T-helper 2 cell treated with Interferon-gamma antibody and Interleukin-4, amounts not matched to agents 5 μg/mL and 100 μg/mL, for 36 hours (primary cell): ENCODE measurements at regions not wholly inside any gene's neighbourhood (a gene's known extent, or its start where the extent isn't known, plus 50 kb on each side); places are given as distances from the start of the nearest gene placed in this dataset.

Experiments
- DNase-seq: peaks from one replicate; pipeline ENCODE4 v3.0.0; 2021; ENCODE audit warnings: low spot score
- H3K27ac Mint-ChIP-seq: one replicate; pipeline ENCODE4 v1.8.0; 2021; ENCODE audit warnings: mild to moderate bottlenecking, mixed read lengths
- H3K27me3 Mint-ChIP-seq: one replicate; pipeline ENCODE4 v1.8.0; 2021; ENCODE audit warnings: low read depth, mixed read lengths
- H3K36me3 Mint-ChIP-seq: one replicate; pipeline ENCODE4 v1.8.0; 2021; ENCODE audit warnings: low read depth, mixed read lengths
- H3K4me1 Mint-ChIP-seq: one replicate; pipeline ENCODE4 v1.8.0; 2021; ENCODE audit warnings: low read depth, mixed read lengths
- H3K4me3 Mint-ChIP-seq: one replicate; pipeline ENCODE4 v1.8.0; 2022; ENCODE audit warnings: mild to moderate bottlenecking, moderate library complexity, mixed read lengths
- H3K9me3 Mint-ChIP-seq: one replicate; pipeline ENCODE4 v1.8.0; 2021; ENCODE audit warnings: mixed read lengths

DNA sequence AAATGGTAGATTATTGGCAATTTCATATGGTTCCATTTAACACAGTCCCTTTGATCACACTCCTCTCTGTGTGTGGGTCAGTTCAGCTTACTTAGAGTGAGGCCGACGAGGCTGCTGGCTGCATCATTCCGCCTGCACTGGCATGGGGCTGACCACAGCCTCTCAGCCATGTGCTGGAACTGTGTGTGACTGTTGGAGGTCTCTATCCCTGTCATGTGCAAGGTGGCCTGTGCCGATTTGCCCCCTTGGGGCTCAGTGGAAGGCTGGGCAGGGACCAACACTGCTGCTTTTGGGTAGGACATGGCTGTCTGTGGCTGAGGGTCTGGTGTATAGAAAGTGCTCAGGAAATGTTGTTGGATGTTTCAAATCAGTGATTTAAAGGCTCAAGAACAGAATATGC lies 454.0 kb upstream of the HS6ST1 start:
- Mint-ChIP-seq H3K36me3 (no peaks in the 10 kb centered on the region), H3K9me3 (no peaks in the 10 kb centered on the region), H3K4me1 (no peaks in the 10 kb centered on the region), H3K4me3 (no peak overlapping the region), H3K27me3 (no peaks in the 10 kb centered on the region), H3K27ac (no peak overlapping the region)
- no peak for DNase-seq

DNA sequence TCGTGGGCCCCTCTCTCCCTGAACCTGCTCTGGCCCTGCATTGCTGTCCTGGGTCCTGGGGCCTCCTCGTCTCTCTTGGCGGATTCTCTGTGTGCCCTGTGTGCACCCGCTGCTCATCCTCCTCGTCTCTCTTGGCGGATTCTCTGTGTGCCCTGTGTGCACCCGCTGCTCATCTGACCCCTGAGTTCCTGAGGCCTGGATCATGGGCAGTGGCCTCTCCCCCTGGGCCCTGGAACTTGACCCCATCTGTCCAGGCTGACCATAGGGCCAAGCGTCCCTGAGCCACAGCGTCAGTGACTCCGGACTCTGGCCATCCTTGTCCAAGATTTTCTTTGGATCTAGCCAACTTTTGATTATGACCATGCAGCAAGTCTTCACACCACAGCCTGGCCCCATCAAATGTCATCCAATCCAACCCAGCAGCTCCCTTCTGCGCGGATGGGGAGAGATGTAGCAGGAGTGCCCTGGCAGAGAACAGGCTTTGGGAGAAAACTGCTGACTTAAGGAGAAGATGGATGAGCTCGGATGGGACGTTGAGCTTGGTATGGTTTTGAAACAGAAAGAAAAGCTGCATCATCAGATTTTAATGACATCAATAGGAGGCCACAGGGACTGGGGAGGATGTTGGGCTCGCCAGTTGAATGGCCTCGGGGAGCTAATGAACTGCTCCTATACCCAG lies 455.1 kb upstream of the HS6ST1 start:
- no peaks in the 10 kb centered on the region for H3K27me3 Mint-ChIP-seq
- no peak overlapping the region for H3K27ac Mint-ChIP-seq
- H3K9me3 Mint-ChIP-seq = no peaks in the 10 kb centered on the region
- H3K4me1 Mint-ChIP-seq = no peaks in the 10 kb centered on the region
- H3K4me3 Mint-ChIP-seq = no peak overlapping the region
- no peak for DNase-seq
- H3K36me3 Mint-ChIP-seq = no peaks in the 10 kb centered on the region

DNA sequence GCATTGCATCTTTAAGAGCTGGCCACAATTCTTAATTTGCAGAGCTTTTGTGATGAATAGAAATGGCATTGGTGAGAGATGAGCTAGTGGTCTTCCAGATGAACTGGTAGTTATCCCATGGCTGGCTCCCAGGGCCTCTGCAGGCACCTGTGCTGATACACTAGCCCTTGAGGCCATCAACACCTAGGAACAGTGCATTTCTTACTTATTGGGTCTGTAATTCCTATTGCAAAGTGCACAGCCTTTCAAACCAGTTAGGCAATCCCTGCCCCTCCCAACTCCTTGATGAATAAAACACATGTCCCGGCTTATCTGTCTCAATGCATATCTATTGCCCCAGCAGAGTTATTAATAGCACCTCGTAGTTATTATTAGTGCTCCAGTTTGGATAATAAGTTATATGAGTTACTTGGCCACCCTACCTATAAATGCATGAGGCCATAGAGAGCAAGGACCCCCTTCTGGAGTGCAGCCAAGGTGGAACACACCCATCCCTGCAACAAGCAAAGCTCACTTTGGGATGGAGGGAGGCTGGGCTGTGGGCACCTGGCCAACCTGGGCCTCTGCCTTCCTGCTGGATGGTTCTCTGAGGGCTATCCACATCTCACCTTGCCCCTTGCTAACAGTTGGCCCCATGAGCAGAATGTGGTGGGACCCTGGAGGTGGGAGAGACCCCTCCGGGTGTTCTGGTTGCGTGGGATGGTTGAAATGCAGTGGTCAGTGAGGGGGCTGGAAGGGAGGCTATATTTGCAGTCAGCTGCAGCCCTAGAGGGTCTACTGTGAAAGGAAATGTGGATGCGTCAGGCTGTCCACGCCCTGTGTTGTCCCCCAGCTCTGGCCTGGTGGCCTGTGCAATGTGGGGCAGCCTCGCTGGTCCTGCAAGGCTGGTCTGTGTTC lies 455.9 kb upstream of the HS6ST1 start:
- Mint-ChIP-seq H3K4me3 (no peak overlapping the region), H3K4me1 (no peaks in the 10 kb centered on the region), H3K36me3 (no peaks in the 10 kb centered on the region), H3K9me3 (no peaks in the 10 kb centered on the region), H3K27ac (no peak overlapping the region), H3K27me3 (no peaks in the 10 kb centered on the region)
- DNase-seq = no peak

DNA sequence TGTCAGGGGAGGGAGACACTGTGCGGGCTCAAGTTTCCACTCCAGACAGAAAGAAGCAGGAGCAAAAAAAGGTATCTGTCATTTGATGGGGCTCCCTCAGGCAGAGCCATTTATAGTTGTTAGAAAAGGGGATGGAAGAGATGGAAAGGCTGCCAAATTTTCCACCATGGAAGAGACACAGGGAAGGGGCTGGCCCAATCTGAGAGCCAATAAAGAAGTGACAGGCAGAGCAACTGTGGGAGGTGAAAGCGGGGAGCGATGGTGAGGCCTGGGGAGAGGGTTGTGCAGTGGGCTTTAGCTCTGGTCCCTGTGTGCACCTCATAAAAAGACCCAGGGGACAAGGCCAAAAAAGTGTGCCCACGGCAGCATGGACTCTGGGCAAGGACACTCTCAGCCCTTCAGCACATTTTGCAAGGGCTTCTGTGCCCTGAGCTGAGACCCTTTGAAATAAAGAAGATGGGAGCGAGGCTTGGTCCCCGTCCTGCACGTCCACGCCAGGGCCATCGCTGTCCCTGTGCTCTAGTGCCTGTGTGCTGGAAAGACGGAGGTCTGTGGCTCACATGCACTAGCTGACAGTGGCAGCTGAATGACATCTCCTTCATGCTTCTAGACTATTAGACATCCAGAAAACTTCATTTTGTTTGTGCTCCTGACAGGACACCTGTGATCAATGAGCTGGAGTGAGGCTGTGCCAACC lies 456.7 kb upstream of the HS6ST1 start:
- Mint-ChIP-seq H3K27ac (no peak overlapping the region), H3K27me3 (no peaks in the 10 kb centered on the region), H3K4me3 (no peak overlapping the region), H3K4me1 (no peaks in the 10 kb centered on the region), H3K36me3 (no peaks in the 10 kb centered on the region), H3K9me3 (no peaks in the 10 kb centered on the region)
- no peak for DNase-seq

DNA sequence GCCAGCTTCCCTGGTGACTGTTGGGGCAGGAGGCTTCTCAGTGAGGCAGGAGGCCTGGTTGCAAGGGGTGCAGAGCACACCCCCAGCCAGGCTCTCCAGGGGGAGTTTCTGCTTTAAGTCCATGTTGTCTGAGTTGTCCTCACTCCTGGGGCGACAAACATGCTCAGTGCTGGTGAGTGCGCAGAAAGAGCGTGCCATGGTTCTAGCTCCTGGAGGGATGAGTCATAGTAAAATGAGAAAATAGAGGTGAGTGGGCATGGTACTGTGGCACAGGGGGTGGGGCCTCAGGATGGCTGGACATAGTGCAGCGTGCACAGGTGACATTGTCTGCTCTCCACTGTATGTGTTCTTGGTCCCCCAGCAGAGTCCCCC lies 457.2 kb upstream of the HS6ST1 start:
- no peaks in the 10 kb centered on the region for H3K9me3 Mint-ChIP-seq
- no peak overlapping the region for H3K27ac Mint-ChIP-seq
- no peaks in the 10 kb centered on the region for H3K27me3 Mint-ChIP-seq

DNA sequence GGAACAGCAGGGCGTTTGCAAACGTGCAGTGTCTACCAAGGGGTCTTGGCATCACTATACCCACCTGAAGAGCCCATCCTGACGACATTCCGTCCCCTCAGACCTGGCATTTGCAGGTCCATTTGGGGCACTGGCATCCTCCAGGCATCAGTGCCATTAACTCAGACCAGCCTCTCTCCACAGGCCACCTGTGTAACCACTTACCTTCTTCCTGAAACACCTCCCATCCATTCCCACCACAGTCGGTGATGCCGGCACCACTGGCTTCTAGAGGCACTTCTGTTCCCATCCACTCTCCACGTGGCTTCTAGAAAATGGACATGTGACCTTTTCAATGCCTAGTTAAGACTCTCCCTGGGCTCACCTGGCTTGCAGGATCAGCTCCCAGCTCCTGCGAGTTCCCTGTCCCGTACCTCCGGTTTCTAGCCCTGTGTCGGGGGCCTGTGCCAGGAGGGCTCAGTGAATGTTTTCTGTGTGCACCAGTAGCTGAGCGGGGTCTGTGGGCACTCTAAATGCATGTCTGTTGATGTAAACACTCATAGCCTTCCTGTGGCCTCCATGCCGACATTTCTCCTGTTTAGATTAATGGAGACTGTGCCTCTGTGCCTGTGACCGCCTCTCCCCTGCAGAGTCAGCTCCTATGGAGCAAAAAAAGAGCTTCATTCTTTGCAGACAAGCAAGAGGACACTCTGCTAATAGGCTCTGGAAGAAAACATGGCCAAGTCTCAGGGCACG lies 458.0 kb upstream of the HS6ST1 start:
- Mint-ChIP-seq H3K4me3 (no peak overlapping the region), H3K9me3 (no peaks in the 10 kb centered on the region), H3K4me1 (no peaks in the 10 kb centered on the region), H3K36me3 (no peaks in the 10 kb centered on the region), H3K27me3 (no peaks in the 10 kb centered on the region), H3K27ac (no peak overlapping the region)
- no peak for DNase-seq

More for the DNA sequence above, 457.2 kb upstream of the HS6ST1 start:
- Mint-ChIP-seq H3K36me3 (no peaks in the 10 kb centered on the region), H3K4me3 (no peak overlapping the region), H3K4me1 (no peaks in the 10 kb centered on the region)
- DNase-seq = no peak

DNA sequence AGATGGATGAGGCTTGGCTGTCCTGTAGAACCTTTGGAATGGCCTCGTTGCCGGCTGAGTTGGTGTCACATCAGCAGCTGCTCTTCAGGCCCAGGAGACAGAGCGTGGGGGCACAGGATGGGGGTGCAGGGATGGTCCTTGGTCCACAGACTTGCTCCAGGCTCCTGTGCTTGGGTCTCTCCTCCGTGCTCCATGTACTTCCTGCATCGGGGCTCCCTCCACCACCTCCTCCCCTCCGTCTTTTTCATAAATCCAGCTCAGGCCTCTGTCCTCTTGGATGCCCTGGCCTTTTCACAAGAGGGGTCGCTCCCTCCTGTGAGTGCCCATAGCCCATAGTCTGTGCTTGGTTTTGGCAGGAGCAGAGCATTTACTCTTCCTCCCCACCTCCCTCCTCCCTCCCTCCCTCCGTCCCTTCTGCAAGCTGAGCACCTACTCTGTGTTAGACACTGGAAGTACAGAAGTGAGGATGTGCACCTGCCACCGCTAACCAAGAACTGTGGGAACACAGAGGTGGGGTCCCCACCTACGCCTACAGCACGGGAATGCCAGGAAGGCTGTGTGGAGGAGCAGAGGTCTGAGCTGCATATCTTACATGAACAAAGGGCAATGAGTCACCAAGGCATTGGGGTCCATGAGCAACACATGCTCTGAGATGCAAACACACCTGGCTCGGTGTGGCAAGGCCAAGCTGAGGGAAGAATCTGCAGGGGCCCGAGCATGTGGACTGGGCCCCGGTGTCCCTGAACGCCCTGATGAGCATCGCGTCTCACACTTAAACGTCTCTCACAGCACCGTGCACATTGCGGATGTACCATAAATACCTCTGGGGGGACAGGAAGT lies 458.7 kb upstream of the HS6ST1 start:
- Mint-ChIP-seq H3K4me1 (no peaks in the 10 kb centered on the region), H3K36me3 (no peaks in the 10 kb centered on the region), H3K27ac (no peak overlapping the region), H3K27me3 (no peaks in the 10 kb centered on the region), H3K4me3 (no peak overlapping the region), H3K9me3 (no peaks in the 10 kb centered on the region)
- DNase-seq = no peak

DNA sequence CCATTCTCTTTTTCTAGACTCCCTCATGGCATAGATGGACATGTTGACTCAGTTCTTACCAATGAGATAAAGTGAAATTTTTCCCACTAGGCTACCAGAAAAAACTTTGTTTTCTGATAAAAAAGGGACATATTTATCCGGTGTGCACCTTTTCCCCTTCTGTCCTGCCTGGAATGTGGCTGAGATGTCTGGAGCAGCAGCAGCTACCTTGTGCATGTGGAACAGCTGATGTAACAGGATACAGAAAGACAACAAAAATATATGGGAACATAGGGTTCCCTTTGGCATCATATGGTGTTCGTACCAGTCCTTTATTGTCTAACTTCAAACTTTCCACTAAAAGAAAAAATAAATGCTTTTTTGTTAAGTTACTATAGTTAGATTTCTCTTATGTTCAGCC lies 460.2 kb upstream of the HS6ST1 start:
- Mint-ChIP-seq H3K4me3 (no peak overlapping the region), H3K36me3 (no peaks in the 10 kb centered on the region), H3K27me3 (no peaks in the 10 kb centered on the region), H3K9me3 (no peaks in the 10 kb centered on the region), H3K4me1 (no peaks in the 10 kb centered on the region), H3K27ac (no peak overlapping the region)
- DNase-seq = no peak

DNA sequence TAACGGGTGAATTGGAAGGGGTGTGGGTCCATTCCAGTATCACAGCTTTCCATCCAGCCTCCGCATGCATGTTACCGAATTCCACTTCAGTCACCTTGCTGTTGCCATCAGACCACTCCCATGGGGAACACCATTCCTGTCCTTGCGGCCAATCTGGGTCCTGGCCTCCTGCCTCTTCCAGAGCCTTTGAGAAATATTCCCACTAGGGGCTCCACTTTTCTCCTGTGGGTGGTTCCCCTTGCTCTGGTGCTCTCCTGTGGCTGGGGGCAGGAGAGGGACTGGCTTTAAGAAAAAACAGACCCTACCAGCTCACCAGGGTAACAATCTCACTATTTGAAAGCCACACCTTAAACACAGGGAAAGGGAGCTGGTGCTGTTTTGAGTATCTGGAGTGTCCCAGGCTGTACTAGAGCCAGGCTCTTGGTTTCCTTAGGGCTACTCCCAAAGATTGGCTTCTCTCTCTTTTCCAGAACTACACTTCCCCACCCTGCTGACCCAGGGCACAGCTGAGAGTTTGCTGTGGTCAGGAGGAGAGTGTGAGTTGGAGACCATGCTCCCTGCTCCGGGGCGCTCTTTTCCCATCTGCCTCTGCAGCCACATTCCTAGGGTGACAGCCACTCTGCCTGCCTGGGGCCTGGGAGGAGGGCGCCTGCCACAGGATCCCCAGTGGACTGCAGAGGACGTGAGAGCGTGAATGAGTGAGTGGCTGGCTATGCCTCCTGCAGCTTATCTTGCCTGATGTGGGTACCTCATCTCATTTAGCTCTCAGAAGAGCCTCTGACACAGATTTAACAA lies 460.8 kb upstream of the HS6ST1 start:
- H3K36me3 Mint-ChIP-seq = no peaks in the 10 kb centered on the region
- no peak overlapping the region for H3K27ac Mint-ChIP-seq
- DNase-seq = no peak
- no peaks in the 10 kb centered on the region for H3K27me3 Mint-ChIP-seq
- H3K9me3 Mint-ChIP-seq = no peaks in the 10 kb centered on the region
- no peak overlapping the region for H3K4me3 Mint-ChIP-seq
- no peaks in the 10 kb centered on the region for H3K4me1 Mint-ChIP-seq

DNA sequence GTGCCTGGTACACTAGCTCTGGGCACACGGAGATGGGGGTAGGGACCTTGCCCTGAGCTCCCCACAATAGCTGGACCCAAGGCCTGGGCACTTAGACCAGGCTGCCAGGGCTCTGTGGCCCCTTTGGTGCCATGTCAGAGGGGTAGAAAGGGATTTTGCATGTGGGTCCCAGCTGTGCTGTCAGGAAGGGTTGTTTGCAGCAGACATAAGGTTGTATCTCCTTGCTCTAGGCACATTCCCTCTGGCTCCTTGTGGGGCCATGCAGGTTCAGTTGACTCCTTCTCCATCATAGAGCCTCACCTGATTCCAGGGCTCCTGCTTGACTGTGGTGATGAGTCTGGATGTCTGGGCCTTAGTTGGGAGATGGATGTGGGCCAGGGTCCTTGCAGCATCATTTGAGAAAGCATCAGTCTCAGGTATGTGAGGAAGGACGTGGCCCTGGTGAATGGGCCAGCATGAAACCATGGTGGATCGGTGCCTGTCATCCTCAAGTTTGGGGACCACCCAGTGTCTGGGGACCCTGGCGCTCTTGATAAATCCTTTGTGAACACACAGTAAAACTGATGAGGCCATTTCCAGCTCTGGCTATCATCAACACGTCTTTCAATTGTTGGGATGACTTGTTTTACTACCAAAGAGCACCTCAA lies 461.9 kb upstream of the HS6ST1 start:
- Mint-ChIP-seq H3K36me3 (no peaks in the 10 kb centered on the region), H3K4me3 (no peak overlapping the region), H3K9me3 (no peaks in the 10 kb centered on the region), H3K27ac (no peak overlapping the region), H3K4me1 (no peaks in the 10 kb centered on the region), H3K27me3 (no peaks in the 10 kb centered on the region)
- DNase-seq = no peak

DNA sequence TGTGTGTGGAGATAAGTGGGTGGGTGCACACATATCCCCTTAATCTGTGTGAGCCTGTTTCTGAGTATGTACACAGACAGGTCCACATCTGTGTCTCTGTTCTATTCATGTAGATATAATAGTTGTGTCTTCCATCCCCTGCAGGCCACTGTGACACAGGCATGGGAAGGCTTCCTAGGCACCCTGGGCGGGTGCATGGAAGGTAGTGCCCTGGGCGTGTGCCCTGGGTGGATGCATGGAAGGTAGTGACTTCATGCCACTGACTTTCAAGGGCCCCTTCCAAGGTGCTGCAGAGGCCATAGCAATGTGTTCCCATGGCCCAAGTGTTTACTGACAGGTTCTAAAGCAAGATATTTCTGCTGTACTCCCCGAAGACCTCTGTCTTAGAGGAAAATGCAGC lies 462.5 kb upstream of the HS6ST1 start:
- Mint-ChIP-seq H3K4me3 (no peak overlapping the region), H3K27ac (no peak overlapping the region), H3K27me3 (no peaks in the 10 kb centered on the region), H3K9me3 (no peaks in the 10 kb centered on the region), H3K4me1 (no peaks in the 10 kb centered on the region), H3K36me3 (no peaks in the 10 kb centered on the region)
- no peak for DNase-seq

DNA sequence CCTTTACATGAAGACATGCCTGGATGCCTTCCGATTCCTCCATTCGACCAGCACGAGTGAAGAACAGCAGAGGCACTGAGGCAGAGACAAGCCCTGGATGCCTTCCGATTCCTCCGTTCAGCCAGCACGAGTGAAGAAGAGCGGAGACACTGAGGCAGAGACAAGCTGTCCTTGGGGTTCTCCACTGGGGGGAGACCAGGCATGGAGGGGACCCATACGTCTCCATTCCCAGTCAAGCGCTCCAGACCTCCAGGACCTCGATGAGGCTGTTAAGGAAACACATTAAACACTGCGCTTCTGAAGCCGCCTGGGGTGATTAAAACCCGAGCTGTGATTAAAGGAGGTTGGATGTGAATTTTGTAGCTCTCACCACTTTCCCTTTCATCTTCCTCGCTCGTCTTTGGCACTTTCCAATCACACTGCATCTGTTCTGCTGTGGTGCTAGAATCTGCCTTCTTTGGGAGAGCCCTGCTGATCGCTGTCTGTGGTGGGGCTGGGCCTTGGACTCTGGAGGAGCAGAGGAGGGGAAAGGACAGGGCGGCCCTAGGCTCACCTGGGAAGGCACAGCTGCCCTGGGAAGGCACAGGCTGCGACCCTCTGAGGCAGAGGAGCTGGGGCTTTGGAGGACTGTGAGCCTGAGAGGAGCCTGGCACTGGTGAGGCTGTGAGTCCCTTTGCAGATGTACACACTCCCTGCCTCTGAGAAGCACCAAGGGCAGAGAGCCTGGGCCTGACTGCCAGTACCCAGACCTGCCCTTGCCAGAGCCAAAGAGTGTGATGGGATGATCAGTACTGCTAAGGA lies 463.1 kb upstream of the HS6ST1 start:
- Mint-ChIP-seq H3K9me3 (no peaks in the 10 kb centered on the region), H3K4me1 (no peaks in the 10 kb centered on the region), H3K36me3 (no peaks in the 10 kb centered on the region), H3K27ac (no peak overlapping the region), H3K27me3 (no peaks in the 10 kb centered on the region), H3K4me3 (no peak overlapping the region)
- no peak for DNase-seq
